ENCODE measurements at regions not wholly inside any gene's neighbourhood (a gene's known extent, or its start where the extent isn't known, plus 50 kb on each side); places are given as distances from the start of the nearest gene placed in this dataset.

GRCh38 chr20:57884956-57885355, 175.1 kb upstream of the PMEPA1 start (continued):
- TF ChIP-seq ZNF331 (CRISPR knock-in tag; IDR thresholded peaks at IDR 0.05; ENCODE audit: low read depth) (no peak), CREB1 (CRISPR knock-in tag; IDR thresholded peaks at IDR 0.05; ENCODE audit: low read depth) (no peak)

GRCh38 chr20:57883761-57884160, 173.9 kb upstream of the PMEPA1 start:
- H3F3A ChIP-seq (replicated peaks; ENCODE audit: low read depth), result no peaks in the 10 kb centered on the region
- H3K4me1 Mint-ChIP-seq, result peaks cover 3% of the 10 kb centered on the region; the same call in 1 of the 3 replicates
- no peak overlapping the region for H3K27ac ChIP-seq (ENCODE audit: low read depth)
- peaks cover 6% of the 10 kb centered on the region for H3K27me3 Mint-ChIP-seq (ENCODE audit: insufficient read depth, low read depth, poor library complexity)
- no peaks in the 10 kb centered on the region for H3K79me2 ChIP-seq (replicated peaks; ENCODE audit: insufficient read depth)
- no peaks in the 10 kb centered on the region for H3K27me3 ChIP-seq (ENCODE audit: insufficient read depth)
- H3K27ac Mint-ChIP-seq, result no peak overlapping the region
- no peak overlapping the region for H3K4me3 ChIP-seq
- H3K4me3 Mint-ChIP-seq, result no peak overlapping the region
- H3K4me2 ChIP-seq, result no peak overlapping the region
- ATAC-seq, result no peak
- no peaks in the 10 kb centered on the region for H3K36me3 ChIP-seq (ENCODE audit: insufficient read depth)
- no peak for DNase-seq (ENCODE audit: low spot score)
- H3K9me3 Mint-ChIP-seq, result no peaks in the 10 kb centered on the region; the same call in 2 of the 3 replicates
- H3K4me1 ChIP-seq (ENCODE audit: insufficient read depth), result no peaks in the 10 kb centered on the region
- H4K20me1 ChIP-seq (replicated peaks; ENCODE audit: insufficient read depth), result no peaks in the 10 kb centered on the region
- no peak overlapping the region for H2AFZ ChIP-seq
- H3K9me2 ChIP-seq (ENCODE audit: insufficient read depth), result no peaks in the 10 kb centered on the region
- H3K36me3 Mint-ChIP-seq (ENCODE audit: low read depth), result no peaks in the 10 kb centered on the region
- TF ChIP-seq ETS1 (IDR thresholded peaks at IDR 0.05), result no peak
- TF ChIP-seq CTCF (conservative IDR thresholded peaks at IDR 0.05; ENCODE audit: low read depth in 2 of 2), result no peak
- TF ChIP-seq EZH2phosphoT487 (IDR thresholded peaks at IDR 0.05; ENCODE audit: unreplicated experiment), result no peak
- TF ChIP-seq POLR2AphosphoS5 (IDR thresholded peaks at IDR 0.05; ENCODE audit: low read depth), result no peak
- no peak for TF ChIP-seq REST (IDR thresholded peaks at IDR 0.05; ENCODE audit: unreplicated experiment)
- no peak for TF ChIP-seq ZNF331 (CRISPR knock-in tag; IDR thresholded peaks at IDR 0.05; ENCODE audit: low read depth)
- no peak for TF ChIP-seq STAT1 (IDR thresholded peaks at IDR 0.05; ENCODE audit: unreplicated experiment)
- TF ChIP-seq EZH2 (IDR thresholded peaks at IDR 0.05; ENCODE audit: low read depth, unreplicated experiment), result no peak
- no peak for TF ChIP-seq NANOG (IDR thresholded peaks at IDR 0.05; ENCODE audit: borderline replicate concordance)
- TF ChIP-seq JUNB (IDR thresholded peaks at IDR 0.05; ENCODE audit: unreplicated experiment), result no peak
- no peak for TF ChIP-seq ZNF114 (CRISPR knock-in tag; IDR thresholded peaks at IDR 0.05)
- TF ChIP-seq CREB1 (CRISPR knock-in tag; IDR thresholded peaks at IDR 0.05; ENCODE audit: low read depth), result no peak
- no peak for TF ChIP-seq ZNF462 (CRISPR knock-in tag; IDR thresholded peaks at IDR 0.05)
